Fibroblast of lung (primary cell): ENCODE measurements at regions not wholly inside any gene's neighbourhood (a gene's known extent, or its start where the extent isn't known, plus 50 kb on each side); places are given as distances from the start of the nearest gene placed in this dataset.

Source experiments
- DNase-seq, 2 donors: peaks; one replicate each; pipeline versions ENCODE4 v3.0.0 to v3.0.0-alpha.2; 2010; ENCODE audit warnings: low read depth in 2 of 2
- H2AFZ ChIP-seq: 2 replicates; pipeline ENCODE4 v1.5.1; 2012; ENCODE audit warnings: low read length, control low read depth, inconsistent platforms
- H3K27ac ChIP-seq: 2 replicates; pipeline ENCODE4 v1.5.1; 2011; ENCODE audit warnings: low read length, control low read depth; ENCODE audit not compliant: insufficient read depth
- H3K27me3 ChIP-seq: 2 replicates; pipeline ENCODE4 v1.5.1; 2011; ENCODE audit warnings: mild to moderate bottlenecking, low read length; ENCODE audit not compliant: control insufficient read depth, insufficient read depth
- H3K36me3 ChIP-seq: 2 replicates; pipeline ENCODE4 v1.5.1; 2011; ENCODE audit warnings: low read length; ENCODE audit not compliant: control insufficient read depth, insufficient read depth
- H3K4me1 ChIP-seq: 2 replicates; pipeline ENCODE4 v1.5.1; 2011; ENCODE audit warnings: low read length; ENCODE audit not compliant: control insufficient read depth, insufficient read depth; ENCODE audit errors: extremely low read depth
- H3K4me2 ChIP-seq: 2 replicates; pipeline ENCODE4 v1.5.1; 2011; ENCODE audit warnings: low read length, control low read depth; ENCODE audit not compliant: insufficient read depth; ENCODE audit errors: extremely low read depth
- H3K4me3 ChIP-seq, 4 experiments: fragments of 200-600 bp in 1 of 4; sonication (generic) in 1 of 4; replicated peaks in 1 of 4; 2 replicates each; pipeline ENCODE4 v1.5.1; 2011 to 2016; ENCODE audit warnings: low read length in 4 of 4, low read depth in 3 of 4, mild to moderate bottlenecking in 3 of 4, control low read depth in 2 of 4, inconsistent platforms in 1 of 4, mixed read lengths in 1 of 4; ENCODE audit not compliant: insufficient read depth in 1 of 4; ENCODE audit errors: control extremely low read depth in 1 of 4
- H3K79me2 ChIP-seq: 2 replicates; pipeline ENCODE4 v1.5.1; 2012; ENCODE audit warnings: mild to moderate bottlenecking, low read length, inconsistent platforms; ENCODE audit not compliant: control insufficient read depth, insufficient read depth
- H3K9ac ChIP-seq: 2 replicates; pipeline ENCODE4 v1.5.1; 2011; ENCODE audit warnings: mild to moderate bottlenecking, low read length, control low read depth; ENCODE audit not compliant: insufficient read depth
- H3K9me3 ChIP-seq: 2 replicates; pipeline ENCODE4 v1.5.1; 2012; ENCODE audit warnings: low read depth, low read length; ENCODE audit not compliant: control insufficient read depth, insufficient read depth
- H4K20me1 ChIP-seq: 2 replicates; pipeline ENCODE4 v1.5.1; 2011; ENCODE audit warnings: low read length; ENCODE audit not compliant: control insufficient read depth, insufficient read depth; ENCODE audit errors: extremely low read depth
- EZH2 ChIP-seq: IDR thresholded peaks from 2 replicates; pipeline ENCODE4 v1.5.1; 2012; ENCODE audit warnings: low read length, control low read depth, mild to moderate bottlenecking; ENCODE audit errors: missing control alignments
- TF ChIP-seq, protein P1 (sequence below), 2 donors: IDR thresholded peaks in 1 of 2; conservative IDR thresholded peaks in 1 of 2; 1 replicate in 1 of 2; 2 replicates in 1 of 2; pipeline ENCODE4 v1.5.1; 2011 to 2012; ENCODE audit warnings: low read length in 2 of 2, control low read depth in 1 of 2, inconsistent platforms in 1 of 2, low read depth in 1 of 2, mild to moderate bottlenecking in 1 of 2

GRCh38 chr16:31704138-31704537 lies 169.5 kb upstream of the ZNF267 start:
- H3K4me3 ChIP-seq: no peak overlapping the region
- H3K79me2 ChIP-seq: no peaks in the 10 kb centered on the region
- peaks cover 1% of the 10 kb centered on the region for H3K36me3 ChIP-seq
- H3K4me1 ChIP-seq: no peaks in the 10 kb centered on the region
- H3K9me3 ChIP-seq: no peaks in the 10 kb centered on the region
- TF ChIP-seq, protein P1, sequence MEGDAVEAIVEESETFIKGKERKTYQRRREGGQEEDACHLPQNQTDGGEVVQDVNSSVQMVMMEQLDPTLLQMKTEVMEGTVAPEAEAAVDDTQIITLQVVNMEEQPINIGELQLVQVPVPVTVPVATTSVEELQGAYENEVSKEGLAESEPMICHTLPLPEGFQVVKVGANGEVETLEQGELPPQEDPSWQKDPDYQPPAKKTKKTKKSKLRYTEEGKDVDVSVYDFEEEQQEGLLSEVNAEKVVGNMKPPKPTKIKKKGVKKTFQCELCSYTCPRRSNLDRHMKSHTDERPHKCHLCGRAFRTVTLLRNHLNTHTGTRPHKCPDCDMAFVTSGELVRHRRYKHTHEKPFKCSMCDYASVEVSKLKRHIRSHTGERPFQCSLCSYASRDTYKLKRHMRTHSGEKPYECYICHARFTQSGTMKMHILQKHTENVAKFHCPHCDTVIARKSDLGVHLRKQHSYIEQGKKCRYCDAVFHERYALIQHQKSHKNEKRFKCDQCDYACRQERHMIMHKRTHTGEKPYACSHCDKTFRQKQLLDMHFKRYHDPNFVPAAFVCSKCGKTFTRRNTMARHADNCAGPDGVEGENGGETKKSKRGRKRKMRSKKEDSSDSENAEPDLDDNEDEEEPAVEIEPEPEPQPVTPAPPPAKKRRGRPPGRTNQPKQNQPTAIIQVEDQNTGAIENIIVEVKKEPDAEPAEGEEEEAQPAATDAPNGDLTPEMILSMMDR (conservative IDR thresholded peaks at IDR 0.05 in 1 of 2, IDR thresholded peaks at IDR 0.05 in 1 of 2; ENCODE audit: low read depth in 1 of 2, low read length in 2 of 2): no peak
- TF ChIP-seq EZH2: no peak
- H3K9ac ChIP-seq: no peak overlapping the region
- no peak for DNase-seq
- no peak overlapping the region for H3K27ac ChIP-seq
- H2AFZ ChIP-seq: no peak overlapping the region
- no peaks in the 10 kb centered on the region for H3K27me3 ChIP-seq
- no peak overlapping the region for H3K4me2 ChIP-seq
- H4K20me1 ChIP-seq: no peaks in the 10 kb centered on the region

- Histone ChIP-seq H4K20me1 (no peaks in the 10 kb centered on the region), H3K36me3 (peaks cover 1% of the 10 kb centered on the region), H3K4me3 (no peak overlapping the region), H3K4me2 (no peak overlapping the region), H3K27ac (no peak overlapping the region), H3K27me3 (no peaks in the 10 kb centered on the region), H3K9me3 (no peaks in the 10 kb centered on the region), H3K9ac (no peak overlapping the region), H3K4me1 (no peaks in the 10 kb centered on the region), H2AFZ (no peak overlapping the region), H3K79me2 (no peaks in the 10 kb centered on the region)
- DNase-seq: no peak
- TF ChIP-seq, protein P1 (conservative IDR thresholded peaks at IDR 0.05 in 1 of 2, IDR thresholded peaks at IDR 0.05 in 1 of 2; ENCODE audit: low read depth in 1 of 2, low read length in 2 of 2): no peak
- no peak for TF ChIP-seq EZH2
These were observed 168.2 kb upstream of the ZNF267 start for GRCh38 chr16:31705371-31705770.

- no peaks in the 10 kb centered on the region for H3K79me2 ChIP-seq
- no peak overlapping the region for H3K4me2 ChIP-seq
- H3K36me3 ChIP-seq: peaks cover 1% of the 10 kb centered on the region
- H2AFZ ChIP-seq: no peak overlapping the region
- TF ChIP-seq, protein P1 (conservative IDR thresholded peaks at IDR 0.05 in 1 of 2, IDR thresholded peaks at IDR 0.05 in 1 of 2; ENCODE audit: low read depth in 1 of 2, low read length in 2 of 2): no peak
- no peak for TF ChIP-seq EZH2
- DNase-seq: no peak
- no peak overlapping the region for H3K9ac ChIP-seq
- H3K4me3 ChIP-seq: no peak overlapping the region
- no peaks in the 10 kb centered on the region for H4K20me1 ChIP-seq
- no peaks in the 10 kb centered on the region for H3K4me1 ChIP-seq
- no peak overlapping the region for H3K27ac ChIP-seq
- H3K9me3 ChIP-seq: no peaks in the 10 kb centered on the region
- H3K27me3 ChIP-seq: no peaks in the 10 kb centered on the region
These were observed 167.3 kb upstream of the ZNF267 start for GRCh38 chr16:31706318-31706717.
